Motor neuron (in vitro differentiated cells): ENCODE measurements at regions not wholly inside any gene's neighbourhood (a gene's known extent, or its start where the extent isn't known, plus 50 kb on each side); places are given as distances from the start of the nearest gene placed in this dataset.
A peak's percentile ranks its signal among the peaks of the same experiment; 100 is the strongest.

ENCODE experiments used
- ATAC-seq, 8 experiments: fragments of 200-7000 bp; cut with Tn5 transposase; replicated peaks in 6 of 8; 2 replicates each; pipeline ENCODE4 v1.8.0; 2021; ENCODE audit warnings: mild to moderate bottlenecking in 8 of 8, moderate library complexity in 8 of 8
- H3K27ac ChIP-seq, 2 donors: fragments of 250-450 bp; sonication (Bioruptor Pico); 2 replicates each; pipeline ENCODE4 v1.9.0; 2021; ENCODE audit warnings: antibody characterized with exemption in 2 of 2, mild to moderate bottlenecking in 2 of 2, moderate library complexity in 1 of 2
- H3K4me1 ChIP-seq, 2 donors: fragments of 250-450 bp; sonication (Bioruptor Pico); replicated peaks in 1 of 2; 2 replicates each; pipeline ENCODE4 v1.6.1; 2021; ENCODE audit warnings: antibody characterized with exemption in 2 of 2, mild to moderate bottlenecking in 2 of 2, moderate library complexity in 1 of 2
- H3K4me3 ChIP-seq, 5 donors: fragments of 250-450 bp; sonication (Bioruptor Pico); 2 replicates each; pipeline ENCODE4 v1.9.0; 2021; ENCODE audit warnings: antibody characterized with exemption in 5 of 5, mild to moderate bottlenecking in 5 of 5, moderate library complexity in 4 of 5
- WGBS, 10 experiments: fragments of 450-650 bp; shearing (Covaris generic); methylation state at CpG; one replicate each; pipeline ENCODE4 v1.0.0; 2022; 5-methylcytosine and 5-hydroxymethylcytosine counted together
- in situ Hi-C, 9 experiments: fragments of 400-800 bp; cut with MboI; loops; one replicate each; pipeline ENCODE4 v1.15.0; 2021; ENCODE audit warnings: low sequenced_read_pairs in 9 of 9, low pct_unique_long_range_greater_than_20kb in 2 of 9; ENCODE audit not compliant: unreplicated experiment in 9 of 9

DNA sequence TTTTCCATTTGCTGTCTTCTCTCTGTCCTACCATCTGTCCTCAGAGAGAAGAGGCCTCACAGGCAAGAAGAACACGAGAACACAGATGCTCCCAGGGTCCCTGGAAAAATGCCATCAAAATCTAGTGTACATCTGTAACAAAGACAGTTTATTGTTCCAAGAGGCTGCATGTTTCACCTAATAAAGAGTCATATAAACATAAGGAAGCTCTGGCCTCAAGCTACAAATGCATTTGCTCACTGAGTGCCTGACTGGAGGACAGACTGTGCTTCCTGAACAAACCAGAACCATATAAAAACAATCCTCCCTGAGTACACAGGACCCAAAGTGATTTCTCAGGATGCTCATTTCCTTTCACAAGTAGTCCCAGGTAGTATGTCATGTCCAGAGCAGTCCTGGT, 76.3 kb upstream of the SLC44A3 start:
- 0 to 86% (median 60%) methylated on average over 1 of the region's 1 CpG; no CpG with 5 or more reads in 5 of the 10 experiments for WGBS, 10 experiments
- ATAC-seq: peak in 1 of 8 experiments; percentile 65
- Histone ChIP-seq H3K4me3 (no peak overlapping the region), H3K4me1 (no peaks in the 10 kb centered on the region), H3K27ac (no peak overlapping the region)
- in situ Hi-C loops: no loop called here

DNA sequence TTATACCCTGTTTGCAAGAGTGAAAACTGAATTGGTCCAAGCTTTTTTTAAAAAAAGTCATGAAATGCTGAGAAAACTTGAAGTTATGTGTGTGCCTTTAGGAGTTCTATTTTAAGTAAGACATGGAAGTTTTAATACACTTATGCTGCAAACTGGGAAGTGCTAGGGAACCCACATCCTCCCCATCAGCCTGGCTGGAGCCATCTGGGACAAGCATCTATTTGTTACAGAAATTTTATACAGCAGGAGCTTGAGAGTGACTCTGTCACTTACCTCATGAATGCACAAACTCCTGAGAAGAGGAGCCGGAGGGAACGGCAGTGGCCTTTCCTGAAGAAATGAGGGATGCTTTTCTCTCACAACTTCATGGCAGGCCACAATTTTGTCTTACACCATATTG, 78.2 kb upstream of the SLC44A3 start:
- WGBS, 10 experiments: 85 to 100% (median 94%) methylated on average over 2 of the region's 2 CpGs; no CpG with 5 or more reads in 3 of the 10 experiments
- ATAC-seq: no peak
- in situ Hi-C loops: no loop called here
- Histone ChIP-seq H3K4me3 (no peak overlapping the region), H3K4me1 (no peaks in the 10 kb centered on the region), H3K27ac (no peak overlapping the region)

- in situ Hi-C loops: no loop called here
- peak in 2 of 8 experiments; percentile 48 to 73 for ATAC-seq
- Histone ChIP-seq H3K4me1 (no peaks in the 10 kb centered on the region), H3K27ac (no peak overlapping the region), H3K4me3 (no peak overlapping the region)
- 0 to 92% (median 67%) methylated on average over 1 to 2 of the region's 2 CpGs; no CpG with 5 or more reads in 1 of the 10 experiments for WGBS, 10 experiments
Measured at GRCh38 chr1:94741510-94741909, 78.6 kb upstream of the SLC44A3 start.

- Histone ChIP-seq H3K4me1 (no peaks in the 10 kb centered on the region), H3K27ac (no peak overlapping the region), H3K4me3 (no peak overlapping the region)
- ATAC-seq: no peak
- 25 to 98% (median 71%) methylated on average over 1 to 7 of the region's 7 CpGs for WGBS, 10 experiments
- in situ Hi-C loops: no loop called here
Measured at GRCh38 chr1:94739521-94740061, 80.6 kb upstream of the SLC44A3 start.

DNA sequence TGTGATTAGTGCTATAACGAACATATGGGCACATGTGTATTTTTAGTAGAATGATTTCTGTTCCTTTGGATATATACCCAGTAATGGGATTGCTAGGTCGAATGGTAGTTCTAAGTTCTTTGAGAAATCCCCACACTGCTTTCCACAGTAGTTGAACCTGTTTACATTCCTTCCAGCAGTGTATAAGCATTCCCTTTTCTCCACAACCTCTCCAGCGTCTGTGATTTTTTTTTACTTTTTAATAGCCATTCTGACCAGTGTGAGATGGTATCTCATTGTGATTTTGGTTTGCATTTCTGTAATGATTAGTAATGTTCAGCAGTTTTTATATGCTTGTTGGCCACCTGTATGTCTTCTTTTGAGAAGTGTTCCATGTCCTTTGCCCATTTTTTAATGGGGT, 81.8 kb upstream of the SLC44A3 start:
- no peak for ATAC-seq
- H3K27ac ChIP-seq: no peak overlapping the region
- in situ Hi-C loops: no loop called here
- no peak overlapping the region for H3K4me3 ChIP-seq
- no peaks in the 10 kb centered on the region for H3K4me1 ChIP-seq
- WGBS, 10 experiments: 60 to 100% (median 85%) methylated on average over 1 to 3 of the region's 3 CpGs; no CpG with 5 or more reads in 1 of the 10 experiments

- in situ Hi-C loops: no loop called here
- WGBS, 10 experiments: 0 to 94% (median 83%) methylated on average over 1 to 5 of the region's 5 CpGs; no CpG with 5 or more reads in 2 of the 10 experiments
Measured at GRCh38 chr1:94737124-94737998, 82.8 kb upstream of the SLC44A3 start.

DNA sequence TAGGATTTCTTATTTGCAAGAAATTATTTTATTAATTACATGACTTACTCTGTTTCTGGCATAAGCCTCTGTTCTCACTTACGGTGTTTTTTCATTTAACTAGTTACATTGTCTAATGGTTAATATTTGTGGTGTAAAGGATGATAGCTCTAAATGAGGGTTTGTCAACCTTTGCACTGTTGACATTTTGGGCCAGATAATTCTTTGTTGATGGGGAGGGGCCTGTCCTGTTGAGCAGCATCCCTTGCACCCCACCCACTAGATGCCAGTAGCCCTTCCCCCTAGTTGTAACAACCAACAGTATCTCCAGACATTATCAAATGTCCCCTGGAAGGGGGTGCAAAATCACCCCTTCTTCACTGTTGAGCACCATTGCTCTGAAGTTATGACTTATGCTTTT, 83.6 kb upstream of the SLC44A3 start:
- in situ Hi-C loops: no loop called here
- ATAC-seq: no peak
- 82 to 100% (median 100%) methylated on average over 1 of the region's 1 CpG; no CpG with 5 or more reads in 2 of the 10 experiments for WGBS, 10 experiments

More at GRCh38 chr1:94737124-94737998, 82.8 kb upstream of the SLC44A3 start:
- Histone ChIP-seq H3K27ac (no peak overlapping the region), H3K4me1 (no peaks in the 10 kb centered on the region), H3K4me3 (no peak overlapping the region)
- ATAC-seq: peak in 3 of 8 experiments; percentile 8 to 68 (median 12)

GRCh38 chr1:94736073-94736472, 84.1 kb upstream of the SLC44A3 start:
- WGBS, 10 experiments: 74 to 100% (median 96%) methylated on average over 1 to 2 of the region's 2 CpGs
- no peak overlapping the region for H3K27ac ChIP-seq
- no peaks in the 10 kb centered on the region for H3K4me1 ChIP-seq
- in situ Hi-C loops: no loop called here
- H3K4me3 ChIP-seq: no peak overlapping the region
- ATAC-seq: no peak

More for the DNA sequence above, 83.6 kb upstream of the SLC44A3 start:
- Histone ChIP-seq H3K27ac (no peak overlapping the region), H3K4me1 (no peaks in the 10 kb centered on the region), H3K4me3 (no peak overlapping the region)

DNA sequence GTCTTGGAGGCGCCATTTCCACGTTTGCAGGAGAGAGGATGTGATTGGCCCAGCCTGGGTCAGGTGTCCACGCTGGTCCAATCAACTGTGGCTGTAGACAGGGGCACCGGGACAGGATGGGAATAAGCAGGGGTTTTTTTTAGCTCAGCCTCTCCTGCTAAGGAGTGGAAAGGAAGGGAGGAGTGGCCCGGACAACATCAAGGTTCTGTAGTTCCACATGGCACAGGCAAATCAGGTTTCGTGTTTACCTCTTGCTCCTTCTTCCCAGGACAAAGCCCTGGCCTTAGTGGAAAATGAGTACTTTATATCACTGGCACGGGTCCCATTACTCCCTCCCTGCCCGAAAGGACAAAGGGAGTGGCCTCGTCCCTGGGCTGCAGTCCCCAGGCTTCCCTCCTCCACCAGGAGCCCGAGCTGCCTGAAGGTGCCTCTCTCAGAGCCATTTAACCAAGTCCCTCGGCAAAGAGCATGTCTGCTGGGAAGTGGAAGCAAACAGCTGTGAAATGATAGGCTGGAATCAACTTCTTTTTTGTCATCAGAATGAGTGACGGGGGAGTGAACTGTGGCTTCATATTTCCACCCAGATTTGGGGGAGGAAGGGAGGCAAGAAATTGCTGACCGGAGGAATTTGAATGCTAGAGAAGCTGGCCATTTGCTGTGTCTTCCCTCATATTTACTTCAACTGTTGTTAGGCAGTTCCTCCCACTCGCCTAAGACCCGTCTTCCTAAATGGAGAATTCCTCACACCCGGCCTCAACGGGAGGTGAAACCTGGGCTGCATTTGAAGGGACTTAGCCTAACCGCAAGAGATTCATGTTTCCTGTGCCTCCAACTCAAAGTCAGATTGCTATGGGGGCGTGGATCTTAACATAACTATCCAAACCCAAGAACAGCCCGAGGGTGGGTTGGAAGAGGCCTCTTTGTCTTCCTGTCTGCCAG, 84.9 kb upstream of the SLC44A3 start:
- no peak overlapping the region for H3K27ac ChIP-seq
- H3K4me1 ChIP-seq: no peaks in the 10 kb centered on the region
- in situ Hi-C loops: no loop called here
- WGBS, 10 experiments: 12 to 87% (median 69%) methylated on average over 1 to 16 of the region's 20 CpGs
- ATAC-seq: peak in 3 of 8 experiments; percentile 32 to 72 (median 70)
- H3K4me3 ChIP-seq: no peak overlapping the region

GRCh38 chr1:94731891-94732290, 88.3 kb upstream of the SLC44A3 start:
- WGBS, 10 experiments: 0 to 80% (median 45%) methylated on average over 1 of the region's 1 CpG; no CpG with 5 or more reads in 2 of the 10 experiments
- in situ Hi-C loops: no loop called here

DNA sequence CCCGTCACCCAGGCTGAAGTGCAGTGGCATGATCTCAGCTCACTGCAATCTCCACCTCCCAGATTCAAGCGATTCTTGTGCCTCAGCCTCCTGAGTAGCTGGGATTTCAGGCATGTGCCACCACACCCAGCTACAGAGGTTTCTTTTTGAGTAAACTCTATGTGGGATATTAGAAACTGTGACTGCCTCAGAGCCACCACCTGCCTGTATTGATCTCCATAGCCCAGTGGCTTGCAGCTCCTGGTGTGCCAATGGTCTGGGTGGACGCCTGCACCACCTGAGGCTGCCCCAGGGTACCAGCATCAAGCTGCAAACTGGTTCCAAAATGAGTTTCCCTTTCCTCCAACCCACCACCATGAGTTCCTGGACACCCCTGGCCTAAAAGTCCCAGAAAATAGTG, 89.7 kb upstream of the SLC44A3 start:
- ATAC-seq: peak in 1 of 8 experiments; percentile 30
- in situ Hi-C loops: no loop called here
- no peak overlapping the region for H3K27ac ChIP-seq
- 0 to 100% (median 57%) methylated on average over 1 to 2 of the region's 3 CpGs; no CpG with 5 or more reads in 7 of the 10 experiments for WGBS, 10 experiments
- H3K4me3 ChIP-seq: no peak overlapping the region
- no peaks in the 10 kb centered on the region for H3K4me1 ChIP-seq

More at GRCh38 chr1:94731891-94732290, 88.3 kb upstream of the SLC44A3 start:
- Histone ChIP-seq H3K4me1 (no peaks in the 10 kb centered on the region), H3K4me3 (no peak overlapping the region), H3K27ac (no peak overlapping the region)
- no peak for ATAC-seq

DNA sequence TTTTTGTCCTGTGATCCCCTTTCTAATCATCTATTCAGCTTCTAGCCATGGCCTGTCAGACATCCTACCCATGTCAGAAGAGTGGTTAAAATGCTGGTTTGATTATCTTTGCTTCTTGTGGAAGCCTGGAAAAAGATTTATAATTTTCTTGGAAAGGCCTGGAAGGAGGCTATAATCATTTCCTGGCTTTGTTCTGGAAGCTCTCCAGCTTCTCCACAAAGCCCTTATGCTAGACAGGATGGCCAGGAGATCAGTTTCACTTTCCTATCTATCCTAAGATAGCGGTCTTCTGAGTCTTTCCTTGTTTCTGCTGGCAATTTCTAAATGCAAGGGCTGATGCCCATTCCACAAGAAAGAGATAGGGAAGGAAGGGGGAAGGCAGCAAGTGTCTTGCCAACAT, 90.9 kb upstream of the SLC44A3 start:
- peak in 2 of 8 experiments; percentile 41 to 71 for ATAC-seq
- Histone ChIP-seq H3K4me1 (no peaks in the 10 kb centered on the region), H3K27ac (no peak overlapping the region), H3K4me3 (no peak overlapping the region)
- whole genome bisulfite sequencing, 10 experiments: 40 to 100% (median 80%) methylated on average over 1 of the region's 1 CpG; no CpG with 5 or more reads in 1 of the 10 experiments
- in situ Hi-C loops: no loop called here
